Panc1 (cell line): ENCODE measurements at regions not wholly inside any gene's neighbourhood (a gene's known extent, or its start where the extent isn't known, plus 50 kb on each side); places are given as distances from the start of the nearest gene placed in this dataset.
A peak's percentile ranks its signal among the peaks of the same experiment; 100 is the strongest.

Experiments used
- ATAC-seq: fragments of 200-7000 bp; cut with Tn5 transposase; 2 replicates; pipeline ENCODE4 v1.9.1; 2020; ENCODE audit warnings: mild to moderate bottlenecking, moderate library complexity
- BruUV-seq: library from RNA; stranded (reverse); fragments of 400-500 nt; replicated peaks from 2 replicates; lab custom pipeline; 2021; lab: Mats Ljungman, UMichigan
- CTCF ChIA-PET: fragments of 300-600 bp; sonication (Branson Sonifier 250); formaldehyde crosslinking; loops from one replicate; lab custom pipeline; 2022; ENCODE audit warnings: antibody characterized with exemption; lab: Charles Lee
- POLR2A ChIA-PET: fragments of 300-600 bp; sonication (Branson Sonifier 250); formaldehyde crosslinking; loops from one replicate; lab custom pipeline; 2022; ENCODE audit warnings: antibody characterized with exemption; lab: Charles Lee
- DNase-seq: peaks from one replicate; pipeline ENCODE4 v3.0.0-alpha.2; 2010; ENCODE audit warnings: low read depth, low spot score
- H3K27ac ChIP-seq: 2 replicates; pipeline ENCODE4 v1.5.1; 2011; ENCODE audit warnings: mild to moderate bottlenecking, low read length, inconsistent platforms
- H3K27me3 ChIP-seq: fragments of 200-500 bp; sonication (Bioruptor generic); 2 replicates; pipeline ENCODE4 v1.6.0; 2014; ENCODE audit warnings: low read length, inconsistent platforms; ENCODE audit not compliant: control insufficient read depth, insufficient read depth
- H3K36me3 ChIP-seq: fragments of 200-500 bp; sonication (Bioruptor generic); 2 replicates; pipeline ENCODE4 v1.5.1; 2014; ENCODE audit warnings: inconsistent platforms, mild to moderate bottlenecking, low read length, moderate library complexity; ENCODE audit not compliant: control insufficient read depth, insufficient read depth
- H3K4me1 ChIP-seq: 2 replicates; pipeline ENCODE4 v1.5.1; 2011; ENCODE audit warnings: inconsistent platforms, mild to moderate bottlenecking, low read length, moderate library complexity; ENCODE audit not compliant: control insufficient read depth, insufficient read depth
- H3K4me3 ChIP-seq, 2 experiments: 2 replicates each; pipeline ENCODE4 v1.5.1; 2011 to 2012; ENCODE audit warnings: low read depth in 2 of 2, low read length in 2 of 2, mild to moderate bottlenecking in 2 of 2, inconsistent platforms in 1 of 2, moderate library complexity in 1 of 2
- H3K9me3 ChIP-seq: fragments of 200-500 bp; sonication (Bioruptor generic); 2 replicates; pipeline ENCODE4 v1.5.1; 2014; ENCODE audit warnings: low read depth, mild to moderate bottlenecking, inconsistent platforms, low read length, moderate library complexity; ENCODE audit not compliant: control insufficient read depth, insufficient read depth
- POLR2AphosphoS5 ChIP-seq: IDR thresholded peaks from 2 replicates; pipeline ENCODE4 v1.6.1; 2012; ENCODE audit warnings: mild to moderate bottlenecking, low read depth, low read length, moderate library complexity
- SIN3A ChIP-seq: IDR thresholded peaks from 2 replicates; pipeline ENCODE4 v1.6.1; 2012; ENCODE audit warnings: low read depth, mild to moderate bottlenecking, low read length, moderate library complexity, borderline replicate concordance; ENCODE audit not compliant: insufficient read depth
- TCF7L2 ChIP-seq: IDR thresholded peaks from 2 replicates; pipeline ENCODE4 v1.6.1; 2011; ENCODE audit warnings: mild to moderate bottlenecking, low read depth, low read length, inconsistent platforms
- in situ Hi-C: cut with HindIII; loops from 2 replicates; pipeline ENCODE4 v1.10.0; 2016; ENCODE audit warnings: low sequenced_read_pairs, low pct_unique_long_range_greater_than_20kb
- intact Hi-C: fragments of 100-400 bp; cut with micrococcal nuclease; formaldehyde crosslinking; loops from one replicate; pipeline ENCODE4 v1.10.0; 2022; ENCODE audit not compliant: unreplicated experiment
- TF ChIP-seq, protein P1 (sequence below): fragments of 450-650 bp; IDR thresholded peaks from 2 replicates; pipeline ENCODE4 v1.5.1; 2017; ENCODE audit warnings: mild to moderate bottlenecking
- TF ChIP-seq, protein P2 (sequence below), 2 experiments: IDR thresholded peaks; 2 replicates each; pipeline ENCODE4 v1.6.1; 2011 to 2012; ENCODE audit warnings: low read depth in 2 of 2, control low read depth in 1 of 2, low read length in 1 of 2, mild to moderate bottlenecking in 1 of 2, moderate library complexity in 1 of 2; ENCODE audit not compliant: insufficient read depth in 1 of 2

DNA sequence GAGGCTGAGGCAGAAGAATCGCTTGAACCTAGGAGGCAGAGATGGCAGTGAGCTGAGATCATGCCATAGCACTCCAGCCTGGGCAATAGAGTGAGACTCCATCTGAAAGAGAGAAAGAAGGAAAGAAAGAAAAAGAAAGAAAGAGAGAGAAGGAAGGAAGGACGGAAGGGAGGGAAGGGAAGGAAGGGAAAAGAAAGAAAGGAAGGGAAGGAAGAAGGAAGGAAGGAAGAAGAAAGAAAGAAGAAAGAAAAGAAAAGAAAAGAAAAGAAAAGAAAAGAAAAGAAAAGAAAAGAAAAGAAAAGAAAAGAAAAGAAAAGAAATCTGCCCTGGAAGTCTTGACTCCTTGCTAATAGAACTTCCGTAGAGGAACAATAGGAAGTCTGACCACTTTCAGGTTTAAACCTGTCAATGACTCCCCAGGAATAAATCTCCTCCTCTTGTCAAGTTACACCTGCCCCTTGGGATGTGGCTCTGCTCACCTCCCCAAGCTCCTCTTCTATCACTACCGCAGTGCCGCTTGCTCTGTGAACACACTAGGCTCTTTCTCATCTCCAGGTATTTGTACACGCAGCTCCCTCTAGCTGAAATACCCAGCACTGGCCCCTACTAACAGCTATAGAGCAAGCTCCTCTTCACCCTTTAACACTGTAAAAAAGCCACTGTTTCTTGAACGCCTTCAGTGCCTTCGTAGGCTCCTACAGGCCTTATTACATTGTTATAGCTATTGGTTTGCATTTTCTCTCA is 773.1 kb upstream of the TBX3 start:
- no peak for TF ChIP-seq POLR2AphosphoS5
- TF ChIP-seq, protein P1, sequence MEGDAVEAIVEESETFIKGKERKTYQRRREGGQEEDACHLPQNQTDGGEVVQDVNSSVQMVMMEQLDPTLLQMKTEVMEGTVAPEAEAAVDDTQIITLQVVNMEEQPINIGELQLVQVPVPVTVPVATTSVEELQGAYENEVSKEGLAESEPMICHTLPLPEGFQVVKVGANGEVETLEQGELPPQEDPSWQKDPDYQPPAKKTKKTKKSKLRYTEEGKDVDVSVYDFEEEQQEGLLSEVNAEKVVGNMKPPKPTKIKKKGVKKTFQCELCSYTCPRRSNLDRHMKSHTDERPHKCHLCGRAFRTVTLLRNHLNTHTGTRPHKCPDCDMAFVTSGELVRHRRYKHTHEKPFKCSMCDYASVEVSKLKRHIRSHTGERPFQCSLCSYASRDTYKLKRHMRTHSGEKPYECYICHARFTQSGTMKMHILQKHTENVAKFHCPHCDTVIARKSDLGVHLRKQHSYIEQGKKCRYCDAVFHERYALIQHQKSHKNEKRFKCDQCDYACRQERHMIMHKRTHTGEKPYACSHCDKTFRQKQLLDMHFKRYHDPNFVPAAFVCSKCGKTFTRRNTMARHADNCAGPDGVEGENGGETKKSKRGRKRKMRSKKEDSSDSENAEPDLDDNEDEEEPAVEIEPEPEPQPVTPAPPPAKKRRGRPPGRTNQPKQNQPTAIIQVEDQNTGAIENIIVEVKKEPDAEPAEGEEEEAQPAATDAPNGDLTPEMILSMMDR = peak; percentile 28; the same call in 1 of the 2 replicates
- no peak for TF ChIP-seq TCF7L2
- H3K4me1 ChIP-seq = no peaks in the 10 kb centered on the region
- no peaks in the 10 kb centered on the region; the same call in 1 of the 2 replicates for H3K27me3 ChIP-seq
- POLR2A ChIA-PET = no interaction called here
- H3K4me3 ChIP-seq = no peak overlapping the region
- intact Hi-C loops (no loop called here), in situ Hi-C loops (no loop called here)
- no TSS peak for BruUV-seq
- CTCF ChIA-PET = interaction anchor here (0.6 kb wide), 1 partner anchor 98 kb away, joined by 3 read pairs; no protein-coding TSS in a partner anchor
- no peak overlapping the region for H3K27ac ChIP-seq
- peak; percentile 71; the same call in 1 of the 2 replicates for ATAC-seq
- no peaks in the 10 kb centered on the region for H3K36me3 ChIP-seq
- DNase-seq = no peak
- peaks cover 4% of the 10 kb centered on the region; the same call in 1 of the 2 replicates for H3K9me3 ChIP-seq

DNA sequence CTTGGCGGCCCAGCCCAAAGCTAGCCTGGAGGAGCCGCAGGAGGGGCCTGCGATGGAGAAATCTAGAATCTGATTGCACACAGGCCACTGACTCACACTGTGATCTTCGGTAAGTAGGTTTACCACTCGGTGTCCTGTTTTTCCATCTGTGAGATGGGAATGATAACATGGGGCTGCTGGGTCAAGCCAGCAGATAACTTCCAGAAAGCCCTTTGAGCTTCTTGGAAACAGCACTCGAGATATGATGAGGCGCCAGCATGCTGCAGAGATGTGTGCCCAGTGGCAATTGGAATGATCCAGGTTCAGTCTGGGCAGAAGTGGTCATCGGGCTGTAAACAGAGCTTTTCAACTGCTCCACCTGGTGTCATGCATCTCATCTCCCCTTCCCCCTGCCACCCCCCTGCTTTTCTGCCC is 771.3 kb upstream of the TBX3 start:
- no peak overlapping the region for H3K27ac ChIP-seq
- no peaks in the 10 kb centered on the region for H3K9me3 ChIP-seq
- no peaks in the 10 kb centered on the region for H3K36me3 ChIP-seq
- peaks cover 3% of the 10 kb centered on the region for H3K27me3 ChIP-seq
- intact Hi-C loops (no loop called here), in situ Hi-C loops (no loop called here)
- DNase-seq (no peak), ATAC-seq (no peak)
- POLR2A ChIA-PET = no interaction called here
- BruUV-seq = no TSS peak
- no peak overlapping the region for H3K4me3 ChIP-seq
- TF ChIP-seq SIN3A (no peak), TCF7L2 (no peak), POLR2AphosphoS5 (no peak)
- TF ChIP-seq, protein P2, sequence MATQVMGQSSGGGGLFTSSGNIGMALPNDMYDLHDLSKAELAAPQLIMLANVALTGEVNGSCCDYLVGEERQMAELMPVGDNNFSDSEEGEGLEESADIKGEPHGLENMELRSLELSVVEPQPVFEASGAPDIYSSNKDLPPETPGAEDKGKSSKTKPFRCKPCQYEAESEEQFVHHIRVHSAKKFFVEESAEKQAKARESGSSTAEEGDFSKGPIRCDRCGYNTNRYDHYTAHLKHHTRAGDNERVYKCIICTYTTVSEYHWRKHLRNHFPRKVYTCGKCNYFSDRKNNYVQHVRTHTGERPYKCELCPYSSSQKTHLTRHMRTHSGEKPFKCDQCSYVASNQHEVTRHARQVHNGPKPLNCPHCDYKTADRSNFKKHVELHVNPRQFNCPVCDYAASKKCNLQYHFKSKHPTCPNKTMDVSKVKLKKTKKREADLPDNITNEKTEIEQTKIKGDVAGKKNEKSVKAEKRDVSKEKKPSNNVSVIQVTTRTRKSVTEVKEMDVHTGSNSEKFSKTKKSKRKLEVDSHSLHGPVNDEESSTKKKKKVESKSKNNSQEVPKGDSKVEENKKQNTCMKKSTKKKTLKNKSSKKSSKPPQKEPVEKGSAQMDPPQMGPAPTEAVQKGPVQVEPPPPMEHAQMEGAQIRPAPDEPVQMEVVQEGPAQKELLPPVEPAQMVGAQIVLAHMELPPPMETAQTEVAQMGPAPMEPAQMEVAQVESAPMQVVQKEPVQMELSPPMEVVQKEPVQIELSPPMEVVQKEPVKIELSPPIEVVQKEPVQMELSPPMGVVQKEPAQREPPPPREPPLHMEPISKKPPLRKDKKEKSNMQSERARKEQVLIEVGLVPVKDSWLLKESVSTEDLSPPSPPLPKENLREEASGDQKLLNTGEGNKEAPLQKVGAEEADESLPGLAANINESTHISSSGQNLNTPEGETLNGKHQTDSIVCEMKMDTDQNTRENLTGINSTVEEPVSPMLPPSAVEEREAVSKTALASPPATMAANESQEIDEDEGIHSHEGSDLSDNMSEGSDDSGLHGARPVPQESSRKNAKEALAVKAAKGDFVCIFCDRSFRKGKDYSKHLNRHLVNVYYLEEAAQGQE (IDR thresholded peaks at IDR 0.05; ENCODE audit: insufficient read depth in 1 of 2, low read depth in 2 of 2, low read length in 1 of 2) = no peak
- TF ChIP-seq, protein P1 = no peak
- CTCF ChIA-PET = interaction anchor here (0.7 kb wide), 1 partner anchor 298 kb away, joined by 10 read pairs; no protein-coding TSS in a partner anchor
- no peaks in the 10 kb centered on the region for H3K4me1 ChIP-seq
